AG04450 (cell line): ENCODE measurements at regions not wholly inside any gene's neighbourhood (a gene's known extent, or its start where the extent isn't known, plus 50 kb on each side); places are given as distances from the start of the nearest gene placed in this dataset.

Experiments
- CTCF ChIA-PET: fragments of 300-600, 350-600 bp; formaldehyde crosslinking; extraction: SDS; loops from one replicate; lab custom pipeline; 2022; ENCODE audit warnings: antibody characterized with exemption, inconsistent platforms; lab: Charles Lee
- POLR2A ChIA-PET: fragments of 350-600 bp; formaldehyde crosslinking; extraction: SDS; loops from one replicate; lab custom pipeline; 2021; ENCODE audit warnings: antibody characterized with exemption, inconsistent platforms; lab: Yijun Ruan, JAX
- DNase-seq: peaks from one replicate; pipeline ENCODE4 v3.0.0-alpha.2; 2011; ENCODE audit warnings: low read depth, low spot score
- H3K27ac ChIP-seq: one replicate; pipeline ENCODE4 v1.5.1; 2012; ENCODE audit warnings: low read depth, low read length, control low read depth
- H3K27me3 ChIP-seq: one replicate; pipeline ENCODE4 v1.6.0; 2012; ENCODE audit warnings: low read length; ENCODE audit not compliant: control insufficient read depth, insufficient read depth
- H3K4me3 ChIP-seq: 2 replicates; pipeline ENCODE4 v1.5.1; 2011; ENCODE audit warnings: mild to moderate bottlenecking, low read depth, low read length, control low read depth
- H3K9me3 ChIP-seq: 2 replicates; pipeline ENCODE4 v1.5.1; 2012; ENCODE audit warnings: low read length; ENCODE audit not compliant: control insufficient read depth, insufficient read depth
- CTCF ChIP-seq: IDR thresholded peaks from 2 replicates; pipeline ENCODE4 v1.5.1; 2011; ENCODE audit warnings: low read depth, low read length, control low read depth, inconsistent platforms

GRCh38 chr2:217052856-217053577, 193.2 kb upstream of the TNP1 start:
- Histone ChIP-seq H3K9me3 (no peaks in the 10 kb centered on the region), H3K27me3 (no peaks in the 10 kb centered on the region), H3K27ac (no peak overlapping the region), H3K4me3 (no peak overlapping the region)
- no peak for DNase-seq
- ChIA-PET POLR2A (interaction anchor here (0.7 kb wide), 1 partner anchor 11 kb away, joined by 3 read pairs; no protein-coding TSS in a partner anchor), CTCF (interaction anchor here (1.3 kb wide), 1 partner anchor 355 kb away, joined by 4 read pairs; no protein-coding TSS in a partner anchor)
- TF ChIP-seq CTCF, result no peak

- TF ChIP-seq CTCF, result no peak
- Histone ChIP-seq H3K27ac (no peak overlapping the region), H3K9me3 (no peaks in the 10 kb centered on the region), H3K27me3 (no peaks in the 10 kb centered on the region), H3K4me3 (no peak overlapping the region)
- CTCF ChIA-PET, result no interaction called here
- no peak for DNase-seq
- POLR2A ChIA-PET, result no interaction called here
Measured at GRCh38 chr2:217051416-217051815, 191.6 kb upstream of the TNP1 start.

- DNase-seq, result no peak
- Histone ChIP-seq H3K27me3 (no peaks in the 10 kb centered on the region), H3K4me3 (no peak overlapping the region), H3K27ac (no peak overlapping the region), H3K9me3 (no peaks in the 10 kb centered on the region)
- no peak for TF ChIP-seq CTCF
- ChIA-PET POLR2A (interaction anchor here (0.7 to 1.2 kb wide), 2 partner anchors 12 to 58 kb away, joined by 3 to 5 read pairs; no protein-coding TSS in a partner anchor), CTCF (no interaction called here)
Measured at GRCh38 chr2:217049956-217050355, 190.1 kb upstream of the TNP1 start.

- ChIA-PET POLR2A (interaction anchor here (0.7 to 1.2 kb wide), 2 partner anchors 13 to 57 kb away, joined by 3 to 5 read pairs; no protein-coding TSS in a partner anchor), CTCF (no interaction called here)
- no peaks in the 10 kb centered on the region for H3K9me3 ChIP-seq
- H3K27ac ChIP-seq, result no peak overlapping the region
- no peaks in the 10 kb centered on the region for H3K27me3 ChIP-seq
- DNase-seq, result no peak
- no peak for TF ChIP-seq CTCF
- no peak overlapping the region for H3K4me3 ChIP-seq
Measured at GRCh38 chr2:217049422-217049821, 189.6 kb upstream of the TNP1 start.

- Histone ChIP-seq H3K27me3 (no peaks in the 10 kb centered on the region), H3K4me3 (no peak overlapping the region), H3K27ac (no peak overlapping the region), H3K9me3 (no peaks in the 10 kb centered on the region)
- ChIA-PET CTCF (no interaction called here), POLR2A (interaction anchor here (0.9 to 3.1 kb wide), 3 partner anchors 273 to 354 kb away, joined by 3 to 15 read pairs (median 3); partner anchors contain the start of gene IGFBP5)
- no peak for DNase-seq
- no peak for TF ChIP-seq CTCF
Measured at GRCh38 chr2:217048730-217049129, 188.9 kb upstream of the TNP1 start.
